DMS 273 treated with DMSO at 0.1 percent for 48 hours (cell line): ENCODE measurements at regions not wholly inside any gene's neighbourhood (a gene's known extent, or its start where the extent isn't known, plus 50 kb on each side); places are given as distances from the start of the nearest gene placed in this dataset.
"Not testable (repeated sequence)": the region's sequence is repeated elsewhere in the genome, so short reads cannot be mapped to it uniquely, and the experiment has no call there.

Source experiments
- DNase-seq: peaks from one replicate; lab custom pipeline; 2025; lab: John Stamatoyannopoulos, UW

GRCh38 chr12:84134797-84135366 lies 777.7 kb downstream of the SLC6A15 start:
- no peak for DNase-seq

GRCh38 chr12:84131076-84131475 lies 781.5 kb downstream of the SLC6A15 start:
- no peak for DNase-seq

GRCh38 chr12:84128117-84128991 lies 784.2 kb downstream of the SLC6A15 start:
- no peak for DNase-seq

- no peak for DNase-seq
Measured at GRCh38 chr12:84124211-84124610, 788.4 kb downstream of the SLC6A15 start.

GRCh38 chr12:84117190-84117589 lies 795.4 kb downstream of the SLC6A15 start:
- no peak for DNase-seq

- DNase-seq: no peak
Measured at GRCh38 chr12:84113666-84114065, 798.9 kb downstream of the SLC6A15 start.

GRCh38 chr12:84103886-84104285 lies 808.7 kb downstream of the SLC6A15 start:
- DNase-seq: not testable (repeated sequence)

- not testable (repeated sequence) for DNase-seq
Measured at GRCh38 chr12:84101963-84102362, 810.6 kb downstream of the SLC6A15 start.

GRCh38 chr12:84099591-84099990 lies 813.0 kb downstream of the SLC6A15 start:
- not testable (repeated sequence) for DNase-seq

GRCh38 chr12:84091651-84092050 lies 820.9 kb downstream of the SLC6A15 start:
- DNase-seq: no peak

- DNase-seq: no peak
Measured at GRCh38 chr12:84089356-84089755, 823.2 kb downstream of the SLC6A15 start.

GRCh38 chr12:84085046-84085445 lies 827.6 kb downstream of the SLC6A15 start:
- no peak for DNase-seq

GRCh38 chr12:84079626-84080025 lies 833.0 kb downstream of the SLC6A15 start:
- no peak for DNase-seq

GRCh38 chr12:84077679-84078078 lies 834.9 kb downstream of the SLC6A15 start:
- DNase-seq: no peak

GRCh38 chr12:84075991-84076390 lies 836.6 kb downstream of the SLC6A15 start:
- DNase-seq: no peak

- no peak for DNase-seq
Measured at GRCh38 chr12:84073401-84073800, 839.2 kb downstream of the SLC6A15 start.

- no peak for DNase-seq
Measured at GRCh38 chr12:84072961-84073360, 839.6 kb downstream of the SLC6A15 start.

- no peak for DNase-seq
Measured at GRCh38 chr12:84070292-84070691, 842.3 kb downstream of the SLC6A15 start.

GRCh38 chr12:84069699-84070098 lies 842.9 kb downstream of the SLC6A15 start:
- no peak for DNase-seq

GRCh38 chr12:84069198-84069597 lies 843.4 kb downstream of the SLC6A15 start:
- no peak for DNase-seq

GRCh38 chr12:84058136-84058535 lies 854.5 kb downstream of the SLC6A15 start:
- DNase-seq: no peak

- DNase-seq: no peak
Measured at GRCh38 chr12:84054811-84055210, 857.8 kb downstream of the SLC6A15 start.

- no peak for DNase-seq
Measured at GRCh38 chr12:84047881-84048280, 864.7 kb downstream of the SLC6A15 start.

- DNase-seq: no peak
Measured at GRCh38 chr12:84046859-84047258, 865.7 kb downstream of the SLC6A15 start.
